Bronchial epithelial cell (primary cell): ENCODE measurements at regions not wholly inside any gene's neighbourhood (a gene's known extent, or its start where the extent isn't known, plus 50 kb on each side); places are given as distances from the start of the nearest gene placed in this dataset.

Experiments
- DNase-seq: peaks from one replicate; pipeline ENCODE4 v3.0.0-alpha.2; 2010; ENCODE audit warnings: low read depth
- FAIRE-seq: peaks from 2 replicates; lab custom pipeline; 2011; peaks lifted over from hg19 to GRCh38; lab: Jason Lieb, UNC
- H3K27me3 ChIP-seq: 2 replicates; pipeline ENCODE4 v1.5.1; 2011; ENCODE audit warnings: low read length; ENCODE audit not compliant: control insufficient read depth, insufficient read depth
- H3K36me3 ChIP-seq: 2 replicates; pipeline ENCODE4 v1.5.1; 2011; ENCODE audit warnings: low read length; ENCODE audit not compliant: control insufficient read depth, insufficient read depth
- H3K4me3 ChIP-seq: 2 replicates; pipeline ENCODE4 v1.5.1; 2011; ENCODE audit warnings: mild to moderate bottlenecking, low read depth, low read length, control low read depth
- TF ChIP-seq, protein P1 (sequence below): IDR thresholded peaks from 2 replicates; pipeline ENCODE4 v1.5.1; 2011; ENCODE audit warnings: mild to moderate bottlenecking, moderate library complexity, low read length, control low read depth, inconsistent platforms; ENCODE audit not compliant: insufficient read depth, severe bottlenecking

- DNase-seq (no peak), FAIRE-seq (no peak)
- no peaks in the 10 kb centered on the region for H3K36me3 ChIP-seq
Measured at GRCh38 chr9:84179531-84179930, 161.0 kb downstream of the SLC28A3 start.

GRCh38 chr9:84187090-84187489, 153.5 kb downstream of the SLC28A3 start:
- Histone ChIP-seq H3K4me3 (no peak overlapping the region), H3K36me3 (no peaks in the 10 kb centered on the region), H3K27me3 (peaks cover 2% of the 10 kb centered on the region)
- TF ChIP-seq, protein P1, sequence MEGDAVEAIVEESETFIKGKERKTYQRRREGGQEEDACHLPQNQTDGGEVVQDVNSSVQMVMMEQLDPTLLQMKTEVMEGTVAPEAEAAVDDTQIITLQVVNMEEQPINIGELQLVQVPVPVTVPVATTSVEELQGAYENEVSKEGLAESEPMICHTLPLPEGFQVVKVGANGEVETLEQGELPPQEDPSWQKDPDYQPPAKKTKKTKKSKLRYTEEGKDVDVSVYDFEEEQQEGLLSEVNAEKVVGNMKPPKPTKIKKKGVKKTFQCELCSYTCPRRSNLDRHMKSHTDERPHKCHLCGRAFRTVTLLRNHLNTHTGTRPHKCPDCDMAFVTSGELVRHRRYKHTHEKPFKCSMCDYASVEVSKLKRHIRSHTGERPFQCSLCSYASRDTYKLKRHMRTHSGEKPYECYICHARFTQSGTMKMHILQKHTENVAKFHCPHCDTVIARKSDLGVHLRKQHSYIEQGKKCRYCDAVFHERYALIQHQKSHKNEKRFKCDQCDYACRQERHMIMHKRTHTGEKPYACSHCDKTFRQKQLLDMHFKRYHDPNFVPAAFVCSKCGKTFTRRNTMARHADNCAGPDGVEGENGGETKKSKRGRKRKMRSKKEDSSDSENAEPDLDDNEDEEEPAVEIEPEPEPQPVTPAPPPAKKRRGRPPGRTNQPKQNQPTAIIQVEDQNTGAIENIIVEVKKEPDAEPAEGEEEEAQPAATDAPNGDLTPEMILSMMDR = no peak
- no peak for FAIRE-seq
- no peak for DNase-seq

More at GRCh38 chr9:84179531-84179930, 161.0 kb downstream of the SLC28A3 start:
- no peaks in the 10 kb centered on the region for H3K27me3 ChIP-seq
- H3K4me3 ChIP-seq = no peak overlapping the region
- TF ChIP-seq, protein P1 = no peak

DNA sequence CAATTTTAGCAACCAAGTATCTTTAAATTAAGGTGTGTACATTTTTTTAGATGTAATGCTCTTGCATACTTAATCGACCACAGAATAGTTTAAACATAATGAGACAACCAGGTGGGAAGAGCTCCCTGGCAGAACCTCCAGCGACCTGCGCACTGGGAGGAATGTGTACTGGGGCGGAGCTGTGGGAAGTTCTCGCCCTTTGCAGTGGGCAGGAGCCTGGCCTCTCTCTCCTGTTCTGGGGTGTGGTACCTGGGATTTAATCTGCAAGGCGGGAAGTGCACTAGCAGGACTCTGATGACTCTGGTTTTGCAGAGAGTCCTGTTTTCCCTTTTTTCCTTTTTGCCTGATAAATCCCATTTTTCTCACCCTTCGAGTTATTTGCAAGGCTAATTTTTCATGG, 150.7 kb downstream of the SLC28A3 start:
- Histone ChIP-seq H3K4me3 (no peak overlapping the region), H3K36me3 (no peaks in the 10 kb centered on the region), H3K27me3 (peaks cover 2% of the 10 kb centered on the region)
- DNase-seq (no peak), FAIRE-seq (no peak)
- TF ChIP-seq, protein P1 = no peak

DNA sequence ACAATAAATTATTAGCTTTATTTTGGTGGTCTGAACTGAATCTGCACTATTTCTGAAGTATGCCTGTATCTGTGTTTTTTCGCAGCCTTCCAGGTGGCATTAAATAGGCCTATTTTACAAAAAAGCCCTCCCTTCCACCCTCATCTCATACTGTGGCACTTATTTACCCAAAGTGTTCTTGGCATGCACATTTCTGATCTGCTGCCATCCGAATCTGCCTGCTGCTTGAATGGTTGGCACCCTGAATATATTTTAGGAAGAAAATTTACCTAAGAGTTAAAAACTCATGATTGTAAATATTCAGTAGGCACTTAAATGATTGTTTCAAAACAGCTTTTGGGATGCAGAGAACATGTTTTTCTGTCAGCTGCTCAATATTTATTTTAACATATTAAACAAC, 150.1 kb downstream of the SLC28A3 start:
- H3K36me3 ChIP-seq = no peaks in the 10 kb centered on the region
- peaks cover 2% of the 10 kb centered on the region for H3K27me3 ChIP-seq
- no peak for FAIRE-seq
- TF ChIP-seq, protein P1 = no peak
- DNase-seq = no peak
- no peak overlapping the region for H3K4me3 ChIP-seq

GRCh38 chr9:84206801-84207370, 133.7 kb downstream of the SLC28A3 start:
- TF ChIP-seq, protein P1 = no peak
- no peak for FAIRE-seq

DNA sequence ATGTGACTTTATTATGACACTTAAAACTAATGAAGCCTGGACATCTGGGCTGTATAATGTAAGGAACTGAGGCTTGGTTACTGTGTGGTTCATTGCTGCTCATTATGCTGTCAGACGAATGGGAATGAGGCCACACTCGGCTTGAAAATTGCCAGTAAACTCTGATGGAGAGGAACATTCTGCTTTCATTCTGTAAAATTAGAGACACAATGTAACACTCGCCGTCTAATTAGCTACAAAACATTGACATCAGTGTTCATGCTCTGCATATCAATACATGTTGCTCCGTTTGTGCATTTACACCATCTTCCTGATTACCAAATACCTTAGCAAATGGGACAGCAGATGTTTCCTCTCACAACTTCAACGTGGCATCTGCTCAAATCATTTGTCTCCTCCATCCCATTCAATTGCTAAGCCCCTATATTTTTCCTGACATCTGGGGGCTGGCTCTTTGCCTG, 133.0 kb downstream of the SLC28A3 start:
- Histone ChIP-seq H3K4me3 (no peak overlapping the region), H3K36me3 (no peaks in the 10 kb centered on the region), H3K27me3 (peaks cover 2% of the 10 kb centered on the region)
- FAIRE-seq = no peak
- TF ChIP-seq, protein P1 = no peak
- no peak for DNase-seq

More at GRCh38 chr9:84206801-84207370, 133.7 kb downstream of the SLC28A3 start:
- H3K36me3 ChIP-seq = no peaks in the 10 kb centered on the region
- no peak for DNase-seq
- no peak overlapping the region for H3K4me3 ChIP-seq
- H3K27me3 ChIP-seq = peaks cover 2% of the 10 kb centered on the region
